ENCODE measurements at regions not wholly inside any gene's neighbourhood (a gene's known extent, or its start where the extent isn't known, plus 50 kb on each side); places are given as distances from the start of the nearest gene placed in this dataset.

GRCh38 chr2:144605231-144605840 lies 85.4 kb upstream of the ZEB2 start (continued):
- TF ChIP-seq ZNF331 (CRISPR knock-in tag; IDR thresholded peaks at IDR 0.05; ENCODE audit: low read depth) = no peak

GRCh38 chr2:144603334-144603733 lies 83.4 kb upstream of the ZEB2 start:
- Histone ChIP-seq H3K4me2 (no peak overlapping the region), H3K4me3 (no peak overlapping the region), H3F3A (replicated peaks; ENCODE audit: low read depth) (no peaks in the 10 kb centered on the region), H3K27ac (ENCODE audit: low read depth) (no peak overlapping the region), H3K36me3 (ENCODE audit: insufficient read depth) (no peaks in the 10 kb centered on the region), H3K4me1 (ENCODE audit: insufficient read depth) (no peaks in the 10 kb centered on the region), H3K9me2 (ENCODE audit: insufficient read depth) (peaks cover 14% of the 10 kb centered on the region; the same call in 1 of the 2 replicates), H3K79me2 (replicated peaks; ENCODE audit: insufficient read depth) (no peaks in the 10 kb centered on the region), H4K20me1 (replicated peaks; ENCODE audit: insufficient read depth) (no peaks in the 10 kb centered on the region), H2AFZ (no peak overlapping the region), H3K27me3 (ENCODE audit: insufficient read depth) (no peaks in the 10 kb centered on the region)
- TF ChIP-seq CREB1 (CRISPR knock-in tag; IDR thresholded peaks at IDR 0.05; ENCODE audit: low read depth) (no peak), ZNF331 (CRISPR knock-in tag; IDR thresholded peaks at IDR 0.05; ENCODE audit: low read depth) (no peak), CTCF (conservative IDR thresholded peaks at IDR 0.05; ENCODE audit: low read depth in 2 of 2) (no peak), ETS1 (IDR thresholded peaks at IDR 0.05) (no peak), POLR2AphosphoS5 (IDR thresholded peaks at IDR 0.05; ENCODE audit: low read depth) (no peak), ZNF462 (CRISPR knock-in tag; IDR thresholded peaks at IDR 0.05) (no peak), STAT1 (IDR thresholded peaks at IDR 0.05; ENCODE audit: unreplicated experiment) (no peak), ZNF114 (CRISPR knock-in tag; IDR thresholded peaks at IDR 0.05) (no peak), NANOG (IDR thresholded peaks at IDR 0.05; ENCODE audit: borderline replicate concordance) (no peak), EZH2phosphoT487 (IDR thresholded peaks at IDR 0.05; ENCODE audit: unreplicated experiment) (no peak), JUNB (IDR thresholded peaks at IDR 0.05; ENCODE audit: unreplicated experiment) (no peak), EZH2 (IDR thresholded peaks at IDR 0.05; ENCODE audit: low read depth, unreplicated experiment) (no peak), REST (IDR thresholded peaks at IDR 0.05; ENCODE audit: unreplicated experiment) (no peak)
- DNase-seq (ENCODE audit: low spot score) (no peak), ATAC-seq (no peak)
- no peaks in the 10 kb centered on the region for H3K9me3 Mint-ChIP-seq
- H3K4me3 Mint-ChIP-seq = no peak overlapping the region
- H3K27me3 Mint-ChIP-seq (ENCODE audit: insufficient read depth, low read depth, poor library complexity) = no peaks in the 10 kb centered on the region
- no peaks in the 10 kb centered on the region for H3K36me3 Mint-ChIP-seq (ENCODE audit: low read depth)
- peaks cover 2% of the 10 kb centered on the region; the same call in 1 of the 3 replicates for H3K4me1 Mint-ChIP-seq
- no peak overlapping the region for H3K27ac Mint-ChIP-seq

Measured in GM23338 (cell line).